Lung (tissue), 11 donors: ENCODE measurements at regions not wholly inside any gene's neighbourhood (a gene's known extent, or its start where the extent isn't known, plus 50 kb on each side); places are given as distances from the start of the nearest gene placed in this dataset.
A peak's percentile ranks its signal among the peaks of the same experiment; 100 is the strongest.

Experiments used
- ATAC-seq: fragments of 200-7000 bp; cut with Tn5 transposase; one replicate; pipeline ENCODE4 v1.9.1; 2020; ENCODE audit warnings: moderate number of reproducible peaks; ENCODE audit not compliant: insufficient read depth, low FRiP score
- DNase-seq, 3 donors: peaks; one replicate each; pipeline ENCODE4 v3.0.0-alpha.2; 2013 to 2017
- H3K27ac ChIP-seq, 2 donors: one replicate each; pipeline ENCODE4 v1.5.1; 2013; ENCODE audit warnings: mild to moderate bottlenecking in 2 of 2, moderate library complexity in 2 of 2, control low read depth in 1 of 2, inconsistent platforms in 1 of 2, low read depth in 1 of 2, low read length in 1 of 2
- H3K27me3 ChIP-seq, 3 donors: one replicate each; pipeline ENCODE4 v1.5.1; 2013; ENCODE audit warnings: low read length in 2 of 3; ENCODE audit not compliant: control insufficient read depth in 3 of 3, insufficient read depth in 3 of 3
- H3K36me3 ChIP-seq, 4 donors: one replicate each; pipeline ENCODE4 v1.5.1; 2013; ENCODE audit warnings: low read length in 4 of 4, mild to moderate bottlenecking in 1 of 4, moderate library complexity in 1 of 4; ENCODE audit not compliant: control insufficient read depth in 4 of 4, insufficient read depth in 4 of 4
- H3K4me1 ChIP-seq, 5 donors: one replicate each; pipeline ENCODE4 v1.5.1; 2013; ENCODE audit warnings: low read length in 5 of 5, mild to moderate bottlenecking in 2 of 5, moderate library complexity in 1 of 5; ENCODE audit not compliant: control insufficient read depth in 5 of 5, insufficient read depth in 5 of 5
- H3K4me3 ChIP-seq: one replicate; pipeline ENCODE4 v1.5.1; 2013; ENCODE audit warnings: mild to moderate bottlenecking, control low read depth, moderate library complexity
- H3K9ac ChIP-seq, 2 donors: one replicate each; pipeline ENCODE4 v1.5.1; 2013; ENCODE audit warnings: low read length in 2 of 2, control low read depth in 1 of 2; ENCODE audit not compliant: insufficient read depth in 1 of 2
- H3K9me3 ChIP-seq, 4 donors: one replicate each; pipeline ENCODE4 v1.5.1; 2013; ENCODE audit warnings: low read length in 3 of 4, mild to moderate bottlenecking in 1 of 4, moderate library complexity in 1 of 4; ENCODE audit not compliant: control insufficient read depth in 4 of 4, insufficient read depth in 3 of 4
- CTCF ChIP-seq: IDR thresholded peaks from 2 replicates; pipeline ENCODE4 v1.5.1; 2012; ENCODE audit warnings: mild to moderate bottlenecking; ENCODE audit errors: control extremely low read depth, extremely low read depth
- WGBS, 2 donors: extraction: QIAGEN DNeasy Blood & Tissue Kit; methylation state at CpG; one replicate each; pipeline ENCODE4 v1.1.7; 2013; 5-methylcytosine and 5-hydroxymethylcytosine counted together
- donor health status: control.
- donor health status: control.
- donor health status: Bipolar disorder and iron deficiency.
- donor health status: healthy.
- donor health status: DM: yes; HTN: yes; CAD: no.

GRCh38 chr20:50410343-50410742 is 99.8 kb upstream of the PTPN1 start:
- peaks cover 0 to 16% (median 10%) of the 10 kb centered on the region in 5 donors for H3K4me1 ChIP-seq

GRCh38 chr20:50412069-50412468 is 98.1 kb upstream of the PTPN1 start:
- ATAC-seq (no peak), DNase-seq (no peak)
- Histone ChIP-seq H3K9ac (no peak overlapping the region), H3K9me3 (peaks cover 0 to 2% (median under 1%) of the 10 kb centered on the region in 4 donors), H3K4me3 (no peak overlapping the region), H3K27ac (peak overlapping the region in 1 of 2 donors; percentile 1), H3K36me3 (no peaks in the 10 kb centered on the region), H3K4me1 (peaks cover 9 to 34% (median 23%) of the 10 kb centered on the region in 5 donors), H3K27me3 (no peaks in the 10 kb centered on the region)
- WGBS, 2 donors = 69 to 81% methylated on average over 6 of the region's 6 CpGs
- no peak for TF ChIP-seq CTCF

More at GRCh38 chr20:50410343-50410742, 99.8 kb upstream of the PTPN1 start:
- Histone ChIP-seq H3K27ac (no peak overlapping the region), H3K27me3 (no peaks in the 10 kb centered on the region), H3K36me3 (no peaks in the 10 kb centered on the region), H3K9ac (no peak overlapping the region), H3K4me3 (no peak overlapping the region), H3K9me3 (peaks cover 0 to 2% (median under 1%) of the 10 kb centered on the region in 4 donors)
- WGBS, 2 donors = 98 to 99% methylated on average over 7 of the region's 7 CpGs
- no peak for ATAC-seq
- DNase-seq = no peak
- TF ChIP-seq CTCF = no peak

- Histone ChIP-seq H3K27ac (peak overlapping the region in 1 of 2 donors; percentile 1), H3K36me3 (no peaks in the 10 kb centered on the region), H3K9ac (no peak overlapping the region), H3K4me3 (no peak overlapping the region), H3K4me1 (peaks cover 9 to 36% (median 24%) of the 10 kb centered on the region in 5 donors), H3K9me3 (peaks cover 0 to 2% (median under 1%) of the 10 kb centered on the region in 4 donors), H3K27me3 (no peaks in the 10 kb centered on the region)
- no peak for DNase-seq
- no peak for ATAC-seq
- no peak for TF ChIP-seq CTCF
- WGBS, 2 donors = 87 to 96% methylated on average over 7 of the region's 7 CpGs
These were observed 97.7 kb upstream of the PTPN1 start for GRCh38 chr20:50412499-50412898.

GRCh38 chr20:50413088-50413500 is 97.1 kb upstream of the PTPN1 start:
- Histone ChIP-seq H3K36me3 (no peaks in the 10 kb centered on the region), H3K9ac (no peak overlapping the region), H3K4me1 (peaks cover 9 to 36% (median 25%) of the 10 kb centered on the region in 5 donors), H3K27me3 (no peaks in the 10 kb centered on the region), H3K27ac (no peak overlapping the region), H3K9me3 (peaks cover 0 to 2% (median under 1%) of the 10 kb centered on the region in 4 donors), H3K4me3 (no peak overlapping the region)
- WGBS, 2 donors = 33 to 66% methylated on average over 6 of the region's 6 CpGs
- TF ChIP-seq CTCF = no peak
- DNase-seq = no peak
- no peak for ATAC-seq
